ENCODE measurements at regions not wholly inside any gene's neighbourhood (a gene's known extent, or its start where the extent isn't known, plus 50 kb on each side); places are given as distances from the start of the nearest gene placed in this dataset.
A peak's percentile ranks its signal among the peaks of the same experiment; 100 is the strongest.

- no peak for TF ChIP-seq CTCF (IDR thresholded peaks at IDR 0.05)
- H3K9me3 ChIP-seq: no peaks in the 10 kb centered on the region
- no peak overlapping the region for H3K27ac ChIP-seq
- H3K36me3 ChIP-seq: no peaks in the 10 kb centered on the region
- peaks cover 0 to under 1% of the 10 kb centered on the region in 2 donors for H3K4me1 ChIP-seq (ENCODE audit: control insufficient read depth in 1 of 2, low read depth in 2 of 2)
- DNase-seq (ENCODE audit: low spot score): no peak
- no peak overlapping the region for H3K4me3 ChIP-seq
- no peak for ATAC-seq (ENCODE audit: insufficient number of reproducible peaks, low FRiP score, low read depth)
- no peaks in the 10 kb centered on the region for H3K27me3 ChIP-seq (replicated peaks; ENCODE audit: insufficient read depth)
Observed at GRCh38 chr12:4852308-4852707, 57.4 kb upstream of the KCNA1 start.

GRCh38 chr12:4852911-4853310, 56.8 kb upstream of the KCNA1 start:
- Histone ChIP-seq H3K4me1 (ENCODE audit: control insufficient read depth in 1 of 2, low read depth in 2 of 2) (peaks cover 0 to 7% of the 10 kb centered on the region in 2 donors), H3K9me3 (no peaks in the 10 kb centered on the region), H3K27ac (no peak overlapping the region), H3K4me3 (no peak overlapping the region), H3K27me3 (replicated peaks; ENCODE audit: insufficient read depth) (no peaks in the 10 kb centered on the region), H3K36me3 (no peaks in the 10 kb centered on the region)
- TF ChIP-seq CTCF (IDR thresholded peaks at IDR 0.05): no peak
- DNase-seq (ENCODE audit: low spot score) (no peak), ATAC-seq (ENCODE audit: insufficient number of reproducible peaks, low FRiP score, low read depth) (no peak)

DNA sequence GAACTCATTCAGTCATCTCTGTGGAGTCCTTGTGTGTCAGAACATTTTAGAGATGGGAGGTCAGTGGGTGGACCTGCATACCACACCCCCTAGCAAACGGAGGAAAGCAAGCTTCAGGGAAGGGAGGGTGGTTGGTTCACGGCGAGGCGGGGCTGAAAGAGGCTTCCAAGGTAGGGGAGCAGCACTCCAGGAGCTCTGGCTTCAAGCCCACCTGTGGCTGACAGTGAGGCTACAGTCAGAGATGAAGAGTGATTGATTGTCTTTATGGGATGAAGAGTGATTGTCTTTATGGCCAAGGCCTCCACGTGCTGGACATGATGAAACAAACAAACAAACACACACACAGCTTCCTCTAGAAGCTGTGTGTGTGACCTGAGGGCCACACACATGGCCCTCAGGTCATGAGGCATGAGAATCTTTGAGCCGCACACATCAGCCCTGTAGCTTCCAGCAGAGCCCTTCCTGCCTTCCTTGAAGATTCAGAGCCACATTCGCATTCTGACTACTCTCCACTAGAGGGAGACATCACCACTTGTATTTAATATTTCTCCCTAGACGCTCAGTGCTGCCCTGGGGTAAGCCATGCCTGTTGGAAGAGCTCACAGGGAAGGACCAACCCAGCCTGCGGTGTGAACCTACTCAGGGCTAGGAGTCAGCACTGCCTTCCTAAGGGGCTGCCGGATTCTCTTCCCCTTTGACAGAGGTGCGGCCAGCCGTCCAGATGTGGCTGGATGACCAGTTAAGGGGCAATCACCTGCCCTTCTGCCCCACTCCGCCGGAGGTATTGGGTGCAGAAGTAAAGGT, 54.4 kb upstream of the KCNA1 start:
- H3K4me1 ChIP-seq (ENCODE audit: control insufficient read depth in 1 of 2, low read depth in 2 of 2): peaks cover 0 to 31% of the 10 kb centered on the region in 2 donors
- ATAC-seq (ENCODE audit: insufficient number of reproducible peaks, low FRiP score, low read depth) (peak; percentile 65), DNase-seq (ENCODE audit: low spot score) (peak; percentile 34)
- H3K9me3 ChIP-seq: no peaks in the 10 kb centered on the region
- H3K4me3 ChIP-seq: no peak overlapping the region
- no peak overlapping the region for H3K27ac ChIP-seq
- peak; percentile 90 for TF ChIP-seq CTCF (IDR thresholded peaks at IDR 0.05)
- no peaks in the 10 kb centered on the region for H3K36me3 ChIP-seq
- H3K27me3 ChIP-seq (replicated peaks; ENCODE audit: insufficient read depth): no peaks in the 10 kb centered on the region

DNA sequence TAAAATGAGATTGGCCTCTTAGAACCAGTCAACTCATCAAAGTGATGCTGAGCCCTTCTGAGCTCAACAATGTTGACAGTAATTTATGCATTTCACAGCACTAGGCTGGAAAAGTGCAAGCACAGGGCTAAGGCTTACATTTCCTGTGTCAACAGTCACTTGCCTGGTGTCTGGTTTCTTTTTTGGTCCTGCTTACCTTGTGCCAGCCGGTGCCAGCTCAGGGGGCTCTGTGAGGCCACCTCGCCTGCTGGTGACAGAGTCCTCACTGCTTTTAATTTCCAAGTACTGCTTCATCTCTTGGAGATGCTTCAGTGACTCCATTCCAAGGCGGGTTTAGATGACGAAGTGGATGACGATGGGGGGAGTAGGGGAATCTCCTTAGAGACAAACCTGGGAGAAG, 53.1 kb upstream of the KCNA1 start:
- DNase-seq (ENCODE audit: low spot score) (no peak), ATAC-seq (ENCODE audit: insufficient number of reproducible peaks, low FRiP score, low read depth) (no peak)
- Histone ChIP-seq H3K27me3 (replicated peaks; ENCODE audit: insufficient read depth) (no peaks in the 10 kb centered on the region), H3K4me3 (no peak overlapping the region), H3K9me3 (no peaks in the 10 kb centered on the region), H3K27ac (no peak overlapping the region), H3K36me3 (no peaks in the 10 kb centered on the region), H3K4me1 (ENCODE audit: control insufficient read depth in 1 of 2, low read depth in 2 of 2) (peaks cover 0 to 40% of the 10 kb centered on the region in 2 donors)
- no peak for TF ChIP-seq CTCF (IDR thresholded peaks at IDR 0.05)

- H3K4me1 ChIP-seq (ENCODE audit: control insufficient read depth in 1 of 2, low read depth in 2 of 2): peaks cover 0 to 40% of the 10 kb centered on the region in 2 donors
Observed at GRCh38 chr12:4857472-4858291, 52.0 kb upstream of the KCNA1 start.

More at GRCh38 chr12:4857472-4858291, 52.0 kb upstream of the KCNA1 start:
- peak; percentile 90 for TF ChIP-seq CTCF (IDR thresholded peaks at IDR 0.05)
- Histone ChIP-seq H3K4me3 (peak overlapping the region; percentile 59), H3K27me3 (replicated peaks; ENCODE audit: insufficient read depth) (no peaks in the 10 kb centered on the region), H3K27ac (no peak overlapping the region), H3K9me3 (no peaks in the 10 kb centered on the region), H3K36me3 (no peaks in the 10 kb centered on the region)
- ATAC-seq (ENCODE audit: insufficient number of reproducible peaks, low FRiP score, low read depth) (no peak), DNase-seq (ENCODE audit: low spot score) (no peak)
